IMR-90 (cell line): ENCODE measurements at regions not wholly inside any gene's neighbourhood (a gene's known extent, or its start where the extent isn't known, plus 50 kb on each side); places are given as distances from the start of the nearest gene placed in this dataset.

Source experiments
- ATAC-seq: fragments of 200-7000 bp; cut with Tn5 transposase; 2 replicates; pipeline ENCODE4 v1.9.1; 2020; ENCODE audit warnings: low read depth, mild to moderate bottlenecking, moderate library complexity
- BruUV-seq: library from RNA; stranded (reverse); fragments of 400-500 nt; replicated peaks from 2 replicates; lab custom pipeline; 2021; lab: Mats Ljungman, UMichigan
- CTCF ChIA-PET: fragments of 300-600 bp; formaldehyde crosslinking; extraction: SDS; loops from one replicate; lab custom pipeline; 2021; ENCODE audit warnings: antibody characterized with exemption; lab: Yijun Ruan, JAX
- POLR2A ChIA-PET: fragments of 300-600 bp; sonication (Branson Sonifier 250); formaldehyde crosslinking; loops from one replicate; lab custom pipeline; 2022; ENCODE audit warnings: antibody characterized with exemption; ENCODE audit not compliant: unreplicated experiment; lab: Charles Lee
- DNase-seq: peaks from one replicate; pipeline ENCODE4 v3.0.0; 2013
- H2AFZ ChIP-seq: replicated peaks from 2 replicates; pipeline ENCODE3; 2013; ENCODE audit warnings: low read length, mild to moderate bottlenecking; ENCODE audit not compliant: poor library complexity
- H2AK5ac ChIP-seq: 2 replicates; pipeline ENCODE4 v1.6.1; 2013; ENCODE audit warnings: low read depth, low read length, inconsistent platforms
- H2AK9ac ChIP-seq: replicated peaks from 2 replicates; pipeline ENCODE3; 2013; ENCODE audit warnings: mild to moderate bottlenecking, low read depth, low read length, moderate library complexity; ENCODE audit not compliant: poor library complexity
- H2BK120ac ChIP-seq: 2 replicates; pipeline ENCODE4 v1.6.1; 2013; ENCODE audit warnings: low read depth, low read length, inconsistent platforms
- H2BK15ac ChIP-seq: 3 replicates; pipeline ENCODE4 v1.6.1; 2013; ENCODE audit warnings: low read depth, low read length, inconsistent platforms
- H2BK20ac ChIP-seq: 2 replicates; pipeline ENCODE4 v1.6.1; 2013; ENCODE audit warnings: low read depth, mild to moderate bottlenecking, inconsistent platforms, low read length, moderate library complexity
- H2BK5ac ChIP-seq: 2 replicates; pipeline ENCODE4 v1.6.1; 2013; ENCODE audit warnings: mild to moderate bottlenecking, low read depth, low read length, inconsistent platforms; ENCODE audit not compliant: poor library complexity, severe bottlenecking
- H3K14ac ChIP-seq: replicated peaks from 2 replicates; pipeline ENCODE4 v1.6.1; 2013; ENCODE audit warnings: low read depth, low read length, inconsistent platforms
- H3K18ac ChIP-seq: 2 replicates; pipeline ENCODE4 v1.6.1; 2013; ENCODE audit warnings: low read depth, low read length, control low read depth
- H3K23ac ChIP-seq: 2 replicates; pipeline ENCODE4 v1.6.1; 2013; ENCODE audit warnings: low read depth, low read length, inconsistent platforms
- H3K27ac ChIP-seq: 2 replicates; pipeline ENCODE4 v1.5.1; 2013; ENCODE audit warnings: mild to moderate bottlenecking, control low read depth, low read length; ENCODE audit not compliant: insufficient read depth
- H3K27me3 ChIP-seq: 2 replicates; pipeline ENCODE4 v1.6.1; 2013; ENCODE audit warnings: low read length; ENCODE audit not compliant: control insufficient read depth, insufficient read depth
- H3K36me3 ChIP-seq: 2 replicates; pipeline ENCODE4 v1.6.1; 2013; ENCODE audit warnings: low read length, mixed read lengths; ENCODE audit not compliant: control insufficient read depth, insufficient read depth
- H3K4ac ChIP-seq: 2 replicates; pipeline ENCODE4 v1.6.1; 2013; ENCODE audit warnings: low read depth, low read length, inconsistent platforms
- H3K4me1 ChIP-seq: 2 replicates; pipeline ENCODE4 v1.6.1; 2013; ENCODE audit warnings: low read length, mixed read lengths; ENCODE audit not compliant: control insufficient read depth, insufficient read depth
- H3K4me2 ChIP-seq: 2 replicates; pipeline ENCODE4 v1.6.1; 2013; ENCODE audit warnings: low read depth, mild to moderate bottlenecking, control low read depth, low read length, moderate library complexity
- H3K4me3 ChIP-seq: 2 replicates; pipeline ENCODE4 v1.5.1; 2013; ENCODE audit warnings: low read depth, mild to moderate bottlenecking, control low read depth, low read length, moderate library complexity; ENCODE audit not compliant: insufficient read depth
- H3K56ac ChIP-seq: 2 replicates; pipeline ENCODE4 v1.6.1; 2013; ENCODE audit warnings: low read length, inconsistent platforms; ENCODE audit not compliant: insufficient read depth; ENCODE audit errors: extremely low read depth
- H3K79me1 ChIP-seq, 2 experiments: 2 replicates each; pipeline ENCODE4 v1.6.1; 2013; ENCODE audit warnings: low read length in 2 of 2, inconsistent platforms in 1 of 2, low read depth in 1 of 2
- H3K9ac ChIP-seq: 2 replicates; pipeline ENCODE4 v1.6.1; 2013; ENCODE audit warnings: low read depth, low read length, control low read depth
- H3K9me1 ChIP-seq: 2 replicates; pipeline ENCODE4 v1.6.1; 2013; ENCODE audit warnings: low read length, inconsistent platforms; ENCODE audit not compliant: insufficient read depth
- H3K9me3 ChIP-seq: 2 replicates; pipeline ENCODE4 v1.6.1; 2013; ENCODE audit warnings: low read length; ENCODE audit not compliant: control insufficient read depth, insufficient read depth
- H4K20me1 ChIP-seq: 2 replicates; pipeline ENCODE4 v1.6.1; 2013; ENCODE audit warnings: low read length, inconsistent platforms; ENCODE audit not compliant: insufficient read depth
- H4K5ac ChIP-seq: 2 replicates; pipeline ENCODE4 v1.6.1; 2013; ENCODE audit warnings: mild to moderate bottlenecking, low read depth, low read length, control low read depth
- H4K8ac ChIP-seq, 2 experiments: 2 replicates each; pipeline ENCODE4 v1.6.1; 2013; ENCODE audit warnings: low read depth in 2 of 2, low read length in 2 of 2, control low read depth in 1 of 2, inconsistent platforms in 1 of 2
- H4K91ac ChIP-seq: 2 replicates; pipeline ENCODE4 v1.6.1; 2013; ENCODE audit warnings: low read depth, low read length, inconsistent platforms; ENCODE audit not compliant: insufficient read depth
- BHLHE40 ChIP-seq: fragments of 150-350 bp; IDR thresholded peaks from 2 replicates; pipeline ENCODE4 v1.6.1; 2016; ENCODE audit warnings: mild to moderate bottlenecking, low read depth, low read length
- CEBPB ChIP-seq: IDR thresholded peaks from 2 replicates; pipeline ENCODE4 v1.6.1; 2012; ENCODE audit warnings: low read depth, low read length, improper control_type of control experiment
- FOS ChIP-seq: fragments of 150-350 bp; IDR thresholded peaks from 2 replicates; pipeline ENCODE4 v1.6.1; 2016; ENCODE audit warnings: low read depth, low read length
- MAZ ChIP-seq: IDR thresholded peaks from 2 replicates; pipeline ENCODE4 v1.6.1; 2012; ENCODE audit warnings: low read depth, mild to moderate bottlenecking, low read length, improper control_type of control experiment, moderate library complexity, borderline replicate concordance
- RCOR1 ChIP-seq: IDR thresholded peaks from 2 replicates; pipeline ENCODE4 v1.6.1; 2012; ENCODE audit warnings: mild to moderate bottlenecking, low read length, improper control_type of control experiment; ENCODE audit not compliant: insufficient replicate concordance
- RFX5 ChIP-seq: IDR thresholded peaks from 2 replicates; pipeline ENCODE4 v1.8.0; 2012; ENCODE audit warnings: low read depth, mild to moderate bottlenecking, low read length, moderate library complexity
- USF2 ChIP-seq: fragments of 150-350 bp; IDR thresholded peaks from 2 replicates; pipeline ENCODE4 v1.6.1; 2017; ENCODE audit warnings: mild to moderate bottlenecking, antibody characterized with exemption, low read length, low read depth
- WGBS, 2 experiments: methylation state at CpG; one replicate each; pipeline versions ENCODE4 v1.1.5 to v1.1.7; 2013; ENCODE audit warnings: missing lambda C conversion rate in 2 of 2; ENCODE audit not compliant: insufficient read length in 1 of 2; ENCODE audit errors: extremely low coverage in 2 of 2; 5-methylcytosine and 5-hydroxymethylcytosine counted together
- dilution Hi-C: fragments of 300-500 bp; cut with HindIII; formaldehyde crosslinking; loops from one replicate; pipeline ENCODE4 v1.14.3; 2018; ENCODE audit warnings: low sequenced_read_pairs; ENCODE audit not compliant: unreplicated experiment
- in situ Hi-C: fragments of 300-500 bp; cut with MboI; formaldehyde crosslinking; loops from 3 replicates; pipeline ENCODE4 v1.14.3; 2019; ENCODE audit warnings: low sequenced_read_pairs, inconsistent platforms, mixed read lengths
- intact Hi-C: fragments of 100-400 bp; cut with micrococcal nuclease; formaldehyde crosslinking; loops from 2 replicates; pipeline ENCODE4 v1.10.0; 2022
- TF ChIP-seq, protein P1 (sequence below): fragments of 150-350 bp; IDR thresholded peaks from 2 replicates; pipeline ENCODE4 v1.6.1; 2016; ENCODE audit warnings: low read depth, mild to moderate bottlenecking, low read length, moderate library complexity, borderline replicate concordance

GRCh38 chr2:160889439-160890170, 270.6 kb upstream of the TANK start:
- no peak overlapping the region for H3K27ac ChIP-seq
- ChIA-PET POLR2A (no interaction called here), CTCF (interaction anchor here (0.5 to 0.7 kb wide), 2 partner anchors 19 to 501 kb away, joined by 3 to 6 read pairs; no protein-coding TSS in a partner anchor)
- no peak overlapping the region for H3K9ac ChIP-seq
- no peak overlapping the region for H2AK5ac ChIP-seq
- BruUV-seq, result no TSS peak
- DNase-seq, result no peak
- H4K91ac ChIP-seq, result no peak overlapping the region
- no peak overlapping the region for H3K4me2 ChIP-seq
- no peak overlapping the region for H2BK5ac ChIP-seq
- no peak overlapping the region for H2BK20ac ChIP-seq
- H4K8ac ChIP-seq, result no peak overlapping the region
- 92% methylated on average over 2 of the region's 4 CpGs; no CpG with 5 or more reads in 1 of the 2 experiments for WGBS, 2 experiments
- no peak overlapping the region for H2AK9ac ChIP-seq
- H3K9me1 ChIP-seq, result no peaks in the 10 kb centered on the region
- H3K14ac ChIP-seq, result no peak overlapping the region
- no peak overlapping the region for H2BK15ac ChIP-seq
- no peak overlapping the region for H3K4ac ChIP-seq
- no peaks in the 10 kb centered on the region for H4K20me1 ChIP-seq
- no peak for ATAC-seq
- no peaks in the 10 kb centered on the region for H3K36me3 ChIP-seq
- no peak overlapping the region for H2AFZ ChIP-seq
- no peak overlapping the region for H3K18ac ChIP-seq
- no peaks in the 10 kb centered on the region for H3K79me1 ChIP-seq
- dilution Hi-C loops (no loop called here), intact Hi-C loops (no loop called here), in situ Hi-C loops (no loop called here)
- H3K4me1 ChIP-seq, result no peaks in the 10 kb centered on the region
- H3K4me3 ChIP-seq, result no peak overlapping the region
- no peak overlapping the region for H3K23ac ChIP-seq
- TF ChIP-seq BHLHE40 (no peak), MAZ (no peak), USF2 (no peak), RFX5 (no peak), CEBPB (no peak), FOS (no peak), RCOR1 (no peak)
- TF ChIP-seq, protein P1, sequence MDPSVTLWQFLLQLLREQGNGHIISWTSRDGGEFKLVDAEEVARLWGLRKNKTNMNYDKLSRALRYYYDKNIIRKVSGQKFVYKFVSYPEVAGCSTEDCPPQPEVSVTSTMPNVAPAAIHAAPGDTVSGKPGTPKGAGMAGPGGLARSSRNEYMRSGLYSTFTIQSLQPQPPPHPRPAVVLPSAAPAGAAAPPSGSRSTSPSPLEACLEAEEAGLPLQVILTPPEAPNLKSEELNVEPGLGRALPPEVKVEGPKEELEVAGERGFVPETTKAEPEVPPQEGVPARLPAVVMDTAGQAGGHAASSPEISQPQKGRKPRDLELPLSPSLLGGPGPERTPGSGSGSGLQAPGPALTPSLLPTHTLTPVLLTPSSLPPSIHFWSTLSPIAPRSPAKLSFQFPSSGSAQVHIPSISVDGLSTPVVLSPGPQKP, result no peak
- H3K9me3 ChIP-seq, result no peaks in the 10 kb centered on the region
- H4K5ac ChIP-seq, result no peak overlapping the region
- H3K56ac ChIP-seq, result no peak overlapping the region
- H2BK120ac ChIP-seq, result no peak overlapping the region
- no peaks in the 10 kb centered on the region for H3K27me3 ChIP-seq
